ENCODE measurements at regions not wholly inside any gene's neighbourhood (a gene's known extent, or its start where the extent isn't known, plus 50 kb on each side); places are given as distances from the start of the nearest gene placed in this dataset.

DNA sequence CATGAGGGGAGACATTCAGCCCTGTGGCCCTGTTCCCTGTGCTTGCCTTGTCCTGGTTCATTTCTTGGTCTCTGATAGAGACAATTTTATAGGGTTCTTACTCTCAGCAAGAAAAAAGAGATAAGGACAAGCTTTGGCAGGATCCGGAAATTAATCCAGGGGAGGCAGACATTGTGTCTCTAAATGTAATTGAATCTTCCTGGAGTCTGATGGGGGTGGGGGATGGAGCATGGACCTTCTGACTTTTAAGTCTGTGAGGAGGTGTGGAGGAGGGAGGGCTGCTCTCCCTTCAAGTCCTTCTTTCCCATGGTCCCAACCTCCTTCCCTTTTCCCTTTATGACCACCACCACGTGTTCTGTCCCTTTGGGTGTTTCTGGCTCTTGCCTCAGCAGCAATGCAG lies 512.7 kb downstream of the DHX35 start:
- no peak for DNase-seq (ENCODE audit: low read depth)
- H3K4me3 ChIP-seq (ENCODE audit: low read depth, low read length): no peak overlapping the region
- TF ChIP-seq, protein P1, sequence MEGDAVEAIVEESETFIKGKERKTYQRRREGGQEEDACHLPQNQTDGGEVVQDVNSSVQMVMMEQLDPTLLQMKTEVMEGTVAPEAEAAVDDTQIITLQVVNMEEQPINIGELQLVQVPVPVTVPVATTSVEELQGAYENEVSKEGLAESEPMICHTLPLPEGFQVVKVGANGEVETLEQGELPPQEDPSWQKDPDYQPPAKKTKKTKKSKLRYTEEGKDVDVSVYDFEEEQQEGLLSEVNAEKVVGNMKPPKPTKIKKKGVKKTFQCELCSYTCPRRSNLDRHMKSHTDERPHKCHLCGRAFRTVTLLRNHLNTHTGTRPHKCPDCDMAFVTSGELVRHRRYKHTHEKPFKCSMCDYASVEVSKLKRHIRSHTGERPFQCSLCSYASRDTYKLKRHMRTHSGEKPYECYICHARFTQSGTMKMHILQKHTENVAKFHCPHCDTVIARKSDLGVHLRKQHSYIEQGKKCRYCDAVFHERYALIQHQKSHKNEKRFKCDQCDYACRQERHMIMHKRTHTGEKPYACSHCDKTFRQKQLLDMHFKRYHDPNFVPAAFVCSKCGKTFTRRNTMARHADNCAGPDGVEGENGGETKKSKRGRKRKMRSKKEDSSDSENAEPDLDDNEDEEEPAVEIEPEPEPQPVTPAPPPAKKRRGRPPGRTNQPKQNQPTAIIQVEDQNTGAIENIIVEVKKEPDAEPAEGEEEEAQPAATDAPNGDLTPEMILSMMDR (IDR thresholded peaks at IDR 0.05; ENCODE audit: control insufficient read depth, extremely low read depth, insufficient read depth): no peak

DNA sequence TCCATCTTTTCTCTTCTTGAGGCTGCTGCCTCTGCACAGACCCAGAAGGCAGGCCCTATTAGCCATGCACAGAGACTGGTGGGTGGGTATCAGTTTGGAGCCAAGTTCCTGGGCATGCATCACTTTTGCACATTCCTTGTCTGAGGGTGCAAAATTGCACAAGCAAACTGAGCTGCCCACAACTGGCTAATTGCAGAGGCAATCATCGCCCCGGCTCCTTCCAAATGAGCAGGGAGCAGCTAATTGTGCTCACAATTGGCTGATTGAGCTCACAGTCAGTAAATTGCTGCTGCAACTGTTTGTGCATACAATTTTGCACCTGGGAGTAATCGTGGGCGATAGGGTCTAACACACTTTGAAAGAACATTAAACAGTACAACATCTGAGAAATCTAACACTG lies 511.4 kb downstream of the DHX35 start:
- no peak for DNase-seq (ENCODE audit: low read depth)

DNA sequence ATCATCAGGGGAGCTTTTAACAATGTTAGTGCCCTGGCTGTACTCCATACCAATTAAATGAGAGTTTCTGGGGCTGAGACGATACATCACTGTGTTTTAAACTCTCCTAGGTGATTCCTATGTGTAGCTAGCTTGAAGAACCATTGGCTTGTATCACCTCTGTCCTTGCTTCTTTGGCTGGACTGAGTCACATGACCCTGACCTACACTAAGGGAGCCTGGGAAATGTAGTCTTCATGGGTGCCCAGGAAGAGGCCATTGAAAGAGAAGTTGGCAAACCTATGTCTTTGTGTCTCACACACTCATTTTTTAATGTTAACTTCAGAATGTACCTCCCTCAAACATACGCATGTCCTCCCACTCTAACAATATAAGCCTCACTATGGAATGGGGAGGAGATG lies 506.6 kb downstream of the DHX35 start:
- TF ChIP-seq, protein P1 (IDR thresholded peaks at IDR 0.05; ENCODE audit: control insufficient read depth, extremely low read depth, insufficient read depth): no peak
- DNase-seq (ENCODE audit: low read depth): no peak
- H3K4me3 ChIP-seq (ENCODE audit: low read depth, low read length): no peak overlapping the region

More for the DNA sequence above, 511.4 kb downstream of the DHX35 start:
- H3K4me3 ChIP-seq (ENCODE audit: low read depth, low read length): no peak overlapping the region
- TF ChIP-seq, protein P1 (IDR thresholded peaks at IDR 0.05; ENCODE audit: control insufficient read depth, extremely low read depth, insufficient read depth): no peak

DNA sequence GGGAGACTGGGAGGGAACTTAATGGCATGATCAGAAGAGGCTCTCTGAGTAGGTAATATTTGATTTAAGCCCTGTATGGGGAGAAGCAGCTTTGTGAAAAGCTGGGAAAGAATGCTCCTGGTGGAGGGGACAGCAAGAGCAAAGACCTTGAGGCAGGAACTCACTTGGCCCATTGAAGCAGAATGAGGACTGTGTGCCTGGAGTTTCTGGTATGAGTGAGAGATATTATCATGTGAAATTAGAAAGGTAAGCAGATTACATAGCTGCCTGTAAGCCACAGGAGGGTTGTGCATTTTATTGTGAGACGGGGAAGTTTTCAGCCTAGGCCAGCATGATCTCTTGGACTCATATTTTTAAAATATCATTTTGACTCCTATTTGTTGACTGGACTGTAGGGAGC lies 502.1 kb downstream of the DHX35 start:
- TF ChIP-seq, protein P1 (IDR thresholded peaks at IDR 0.05; ENCODE audit: control insufficient read depth, extremely low read depth, insufficient read depth): no peak
- no peak for DNase-seq (ENCODE audit: low read depth)
- H3K4me3 ChIP-seq (ENCODE audit: low read depth, low read length): no peak overlapping the region

DNA sequence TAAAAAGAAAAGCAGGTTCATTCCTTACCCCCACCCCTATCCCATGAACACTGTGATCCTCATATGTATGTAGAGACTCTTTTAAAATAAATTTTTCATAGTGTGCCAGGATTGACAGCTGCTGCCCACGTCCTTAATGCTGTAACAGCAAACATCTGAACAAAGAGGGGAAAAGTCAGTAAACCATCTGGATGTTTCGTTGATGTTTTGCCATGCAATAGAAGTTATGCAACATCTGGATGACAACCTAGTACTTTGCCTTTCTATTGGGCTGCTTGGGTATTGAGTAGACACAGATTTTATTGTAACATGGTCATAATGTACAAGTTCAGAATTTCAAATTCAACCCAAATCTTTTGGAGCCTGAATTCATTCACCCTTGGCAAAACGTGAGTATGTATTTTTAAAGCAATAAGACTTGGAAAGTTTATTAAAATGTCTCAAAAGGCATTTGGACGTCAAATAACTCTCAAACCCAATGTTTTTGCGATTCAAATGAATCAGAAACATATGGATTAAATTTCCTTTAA lies 500.3 kb downstream of the DHX35 start:
- TF ChIP-seq, protein P1 (IDR thresholded peaks at IDR 0.05; ENCODE audit: control insufficient read depth, extremely low read depth, insufficient read depth): no peak
- DNase-seq (ENCODE audit: low read depth): no peak

GRCh38 chr20:39458452-39458851 lies 496.3 kb downstream of the DHX35 start:
- no peak overlapping the region for H3K4me3 ChIP-seq (ENCODE audit: low read depth, low read length)
- DNase-seq (ENCODE audit: low read depth): no peak
- TF ChIP-seq, protein P1 (IDR thresholded peaks at IDR 0.05; ENCODE audit: control insufficient read depth, extremely low read depth, insufficient read depth): no peak

More for the DNA sequence above, 500.3 kb downstream of the DHX35 start:
- no peak overlapping the region for H3K4me3 ChIP-seq (ENCODE audit: low read depth, low read length)

DNA sequence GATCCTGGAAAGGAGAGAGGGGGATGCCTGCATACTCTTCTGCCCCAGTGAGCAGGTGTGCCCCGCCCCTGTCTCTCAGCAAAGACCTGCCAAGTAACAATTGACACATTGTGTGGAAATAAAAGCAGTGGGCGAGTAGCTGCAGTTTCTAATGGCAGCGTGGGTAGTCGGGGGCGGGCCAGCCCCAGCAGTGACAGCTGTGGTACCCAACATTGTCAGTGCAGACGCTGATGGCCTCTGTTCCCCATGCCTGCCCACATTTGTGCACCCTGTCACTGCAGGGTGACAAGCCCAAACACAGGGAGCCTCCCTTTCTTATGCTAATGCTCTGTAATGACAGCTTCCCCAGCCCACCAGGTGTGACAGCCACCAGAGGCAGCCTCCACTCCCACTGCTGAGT lies 491.7 kb downstream of the DHX35 start:
- no peak overlapping the region for H3K4me3 ChIP-seq (ENCODE audit: low read depth, low read length)
- TF ChIP-seq, protein P1 (IDR thresholded peaks at IDR 0.05; ENCODE audit: control insufficient read depth, extremely low read depth, insufficient read depth): no peak
- DNase-seq (ENCODE audit: low read depth): no peak
